ENCODE measurements at regions not wholly inside any gene's neighbourhood (a gene's known extent, or its start where the extent isn't known, plus 50 kb on each side); places are given as distances from the start of the nearest gene placed in this dataset.

DNA sequence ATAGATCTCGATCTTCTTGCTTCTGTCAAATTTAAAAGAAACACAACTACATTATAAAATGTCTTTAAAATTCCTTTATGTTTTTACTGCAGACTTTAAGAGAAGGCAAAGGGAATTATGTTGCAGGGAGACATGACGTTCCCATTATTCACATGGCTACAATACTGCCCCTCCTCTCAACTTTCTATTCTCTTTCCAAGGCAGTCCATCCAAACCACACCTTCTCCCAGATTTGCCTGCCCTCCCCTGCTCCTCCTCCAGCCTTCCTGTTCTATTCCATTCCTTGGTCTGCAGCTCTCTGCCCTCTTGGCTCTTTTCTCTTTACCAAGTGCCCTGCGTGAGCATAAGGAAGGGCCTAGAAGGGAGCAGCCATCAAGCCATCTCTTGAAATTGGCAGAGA lies 61.3 kb downstream of the NABP1 start:
- Histone ChIP-seq H3K27ac (ENCODE audit: insufficient read length, low read depth, low read length) (no peak overlapping the region), H2BK5ac (ENCODE audit: insufficient read length, low read length) (no peak overlapping the region)

More for the DNA sequence above, 61.3 kb downstream of the NABP1 start:
- H4K20me1 ChIP-seq (ENCODE audit: control insufficient read depth, insufficient read depth, insufficient read length) = no peaks in the 10 kb centered on the region
- TF ChIP-seq, protein P1, sequence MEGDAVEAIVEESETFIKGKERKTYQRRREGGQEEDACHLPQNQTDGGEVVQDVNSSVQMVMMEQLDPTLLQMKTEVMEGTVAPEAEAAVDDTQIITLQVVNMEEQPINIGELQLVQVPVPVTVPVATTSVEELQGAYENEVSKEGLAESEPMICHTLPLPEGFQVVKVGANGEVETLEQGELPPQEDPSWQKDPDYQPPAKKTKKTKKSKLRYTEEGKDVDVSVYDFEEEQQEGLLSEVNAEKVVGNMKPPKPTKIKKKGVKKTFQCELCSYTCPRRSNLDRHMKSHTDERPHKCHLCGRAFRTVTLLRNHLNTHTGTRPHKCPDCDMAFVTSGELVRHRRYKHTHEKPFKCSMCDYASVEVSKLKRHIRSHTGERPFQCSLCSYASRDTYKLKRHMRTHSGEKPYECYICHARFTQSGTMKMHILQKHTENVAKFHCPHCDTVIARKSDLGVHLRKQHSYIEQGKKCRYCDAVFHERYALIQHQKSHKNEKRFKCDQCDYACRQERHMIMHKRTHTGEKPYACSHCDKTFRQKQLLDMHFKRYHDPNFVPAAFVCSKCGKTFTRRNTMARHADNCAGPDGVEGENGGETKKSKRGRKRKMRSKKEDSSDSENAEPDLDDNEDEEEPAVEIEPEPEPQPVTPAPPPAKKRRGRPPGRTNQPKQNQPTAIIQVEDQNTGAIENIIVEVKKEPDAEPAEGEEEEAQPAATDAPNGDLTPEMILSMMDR (conservative IDR thresholded peaks at IDR 0.05) = no peak
- Mint-ChIP-seq H3K36me3 (ENCODE audit: insufficient read depth in 1 of 3, low read depth in 3 of 3) (peaks cover 2 to 5% (median 2%) of the 10 kb centered on the region in 3 experiments; a peak in 4 of 7 replicates), H3K4me3 (no peak overlapping the region), H3K4me1 (peaks cover 3 to 7% of the 10 kb centered on the region in 2 experiments), H3K9me3 (peaks cover 3 to 5% of the 10 kb centered on the region in 2 experiments), H3K27ac (no peak overlapping the region), H3K27me3 (ENCODE audit: low read depth) (no peaks in the 10 kb centered on the region)
- no peak overlapping the region for H3K56ac ChIP-seq (ENCODE audit: insufficient read length, low read depth, low read length)
- DNase-seq = no peak
- no peak overlapping the region for H4K5ac ChIP-seq (ENCODE audit: insufficient read length, low read depth, low read length)
- H3K9ac ChIP-seq (ENCODE audit: extremely low read depth, insufficient read length, low read length) = no peak overlapping the region
- no peak overlapping the region for H2BK12ac ChIP-seq (ENCODE audit: insufficient read length, low read depth, low read length)
- no peak overlapping the region for H3K4ac ChIP-seq (ENCODE audit: low read depth, low read length)
- H2AK5ac ChIP-seq (ENCODE audit: insufficient read length, low read length) = no peak overlapping the region
- no peaks in the 10 kb centered on the region for H3K79me1 ChIP-seq (ENCODE audit: insufficient read depth, low read depth, low read length, poor library complexity, severe bottlenecking)
- no peaks in the 10 kb centered on the region for H3K23me2 ChIP-seq (ENCODE audit: insufficient read length, low read depth, low read length, poor library complexity, severe bottlenecking)
- H3K79me2 ChIP-seq (ENCODE audit: insufficient read depth, low read length) = no peaks in the 10 kb centered on the region
- H3K14ac ChIP-seq (ENCODE audit: insufficient read depth, low read length) = no peak overlapping the region
- no peak overlapping the region for H2AFZ ChIP-seq (ENCODE audit: low read length)
- H2BK15ac ChIP-seq (ENCODE audit: low read depth, low read length) = no peak overlapping the region
- H3K4me1 ChIP-seq (ENCODE audit: insufficient read depth, low read length) = no peaks in the 10 kb centered on the region
- no peak overlapping the region for H3T11ph ChIP-seq (ENCODE audit: low read length)
- no CpG with 5 or more reads among the region's 3 CpGs for WGBS (ENCODE audit: extremely low coverage, insufficient read length, low lambda C conversion rate)
- H4K8ac ChIP-seq (replicated peaks; ENCODE audit: insufficient read length, low read depth, low read length) = no peak overlapping the region
- H3K9me3 ChIP-seq (ENCODE audit: control insufficient read depth, low read depth, low read length) = no peaks in the 10 kb centered on the region
- no peaks in the 10 kb centered on the region for H3K27me3 ChIP-seq (ENCODE audit: insufficient read depth, low read length)
- H2BK20ac ChIP-seq (ENCODE audit: low read depth, low read length, poor library complexity, severe bottlenecking) = no peak overlapping the region
- no peak overlapping the region for H3K4me2 ChIP-seq (ENCODE audit: insufficient read depth, insufficient read length, low read length)
- H4K91ac ChIP-seq (ENCODE audit: insufficient read length, low read depth, low read length) = no peak overlapping the region
- no peak overlapping the region for H2BK120ac ChIP-seq (ENCODE audit: low read depth, low read length, poor library complexity, severe bottlenecking)
- no peak overlapping the region for H3K18ac ChIP-seq (ENCODE audit: insufficient read length, low read depth, low read length)
- no peak overlapping the region for H3K23ac ChIP-seq (ENCODE audit: insufficient read length, low read depth, low read length)

Data from H9 (cell line).